ENCODE measurements at regions not wholly inside any gene's neighbourhood (a gene's known extent, or its start where the extent isn't known, plus 50 kb on each side); places are given as distances from the start of the nearest gene placed in this dataset.
"Not testable (repeated sequence)": the region's sequence is repeated elsewhere in the genome, so short reads cannot be mapped to it uniquely, and the experiment has no call there.

DNA sequence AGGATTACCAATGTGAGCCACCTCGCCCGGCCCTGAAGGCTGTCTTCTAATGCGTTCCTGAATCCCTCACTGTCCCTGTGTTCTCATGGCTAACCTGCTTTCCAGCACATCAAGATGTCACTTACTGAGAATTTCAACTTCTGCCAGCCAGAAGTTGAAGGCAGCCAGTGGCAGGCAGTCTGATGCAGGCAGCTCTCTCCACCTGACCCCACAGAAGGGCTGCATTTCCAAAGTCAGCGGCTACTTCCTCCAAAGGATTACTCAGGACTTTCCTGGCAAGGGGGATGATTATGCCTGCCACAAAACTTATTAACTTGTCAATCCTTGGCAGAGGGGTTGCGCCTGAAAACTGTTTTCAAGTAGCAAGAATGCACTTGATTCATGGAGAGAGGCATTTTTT, 1219.4 kb downstream of the TYW1 start:
- DNase-seq: peak in 16 of 56 donors; percentile 1 to 33 (median 7)

DNA sequence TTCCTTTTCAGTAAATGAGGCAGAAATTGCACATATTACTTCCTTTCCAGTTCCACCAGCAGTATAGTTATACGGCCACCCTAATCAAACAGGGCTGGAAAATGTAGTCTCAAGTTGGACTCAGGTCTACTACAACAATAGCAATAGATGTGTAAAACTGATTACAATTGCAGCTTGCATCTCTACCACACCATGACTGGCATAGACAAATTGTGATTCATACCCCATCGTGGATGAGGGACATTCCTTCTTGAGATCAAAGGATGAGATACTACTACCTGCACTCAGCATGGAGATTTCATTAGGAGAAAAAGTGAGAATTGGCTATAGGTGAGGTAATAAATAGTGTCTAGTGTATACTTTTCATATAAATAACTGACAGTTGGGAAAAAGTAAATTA, 1220.8 kb downstream of the TYW1 start:
- no peak for DNase-seq

DNA sequence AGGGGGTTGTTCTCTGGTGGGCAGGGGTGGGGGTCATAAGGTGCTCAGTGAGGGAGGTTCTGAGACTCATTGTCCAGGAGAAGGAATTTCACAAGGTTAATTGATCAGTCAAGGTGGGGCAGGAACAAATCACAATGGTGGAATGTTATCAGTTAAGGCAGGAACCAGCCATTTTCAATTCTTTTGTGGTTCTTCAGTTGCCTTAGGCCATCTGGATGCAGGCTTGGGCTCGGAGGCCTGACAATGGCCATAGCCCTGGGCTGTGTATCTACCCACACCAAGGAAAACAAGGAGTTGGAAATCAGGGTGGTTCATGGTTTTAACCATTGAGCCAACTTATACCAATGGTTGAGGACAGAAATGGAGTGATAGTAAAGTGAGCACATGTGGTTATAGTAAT, 1221.8 kb downstream of the TYW1 start:
- no peak for DNase-seq

DNA sequence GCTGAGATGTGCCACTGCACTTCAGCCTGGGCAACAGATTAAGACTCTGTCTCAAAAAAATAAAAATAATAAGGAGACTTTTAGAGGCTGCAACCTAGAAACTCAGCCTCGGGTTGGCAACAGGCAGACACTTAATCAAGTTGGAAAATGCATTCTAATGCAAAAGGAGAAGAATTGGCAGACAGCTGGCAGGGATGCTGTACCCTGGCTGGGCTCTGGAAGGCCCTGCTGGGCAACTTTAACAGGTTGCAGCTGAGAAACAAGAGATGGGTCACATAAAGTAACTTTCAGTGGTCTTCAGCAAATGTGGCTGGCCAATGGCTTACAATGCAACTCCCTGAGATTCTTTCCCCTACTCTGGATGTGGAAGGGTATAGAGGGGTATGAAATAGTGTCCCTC, 1225.7 kb downstream of the TYW1 start:
- DNase-seq: peak in 6 of 56 donors; percentile 1 to 11 (median 2)

DNA sequence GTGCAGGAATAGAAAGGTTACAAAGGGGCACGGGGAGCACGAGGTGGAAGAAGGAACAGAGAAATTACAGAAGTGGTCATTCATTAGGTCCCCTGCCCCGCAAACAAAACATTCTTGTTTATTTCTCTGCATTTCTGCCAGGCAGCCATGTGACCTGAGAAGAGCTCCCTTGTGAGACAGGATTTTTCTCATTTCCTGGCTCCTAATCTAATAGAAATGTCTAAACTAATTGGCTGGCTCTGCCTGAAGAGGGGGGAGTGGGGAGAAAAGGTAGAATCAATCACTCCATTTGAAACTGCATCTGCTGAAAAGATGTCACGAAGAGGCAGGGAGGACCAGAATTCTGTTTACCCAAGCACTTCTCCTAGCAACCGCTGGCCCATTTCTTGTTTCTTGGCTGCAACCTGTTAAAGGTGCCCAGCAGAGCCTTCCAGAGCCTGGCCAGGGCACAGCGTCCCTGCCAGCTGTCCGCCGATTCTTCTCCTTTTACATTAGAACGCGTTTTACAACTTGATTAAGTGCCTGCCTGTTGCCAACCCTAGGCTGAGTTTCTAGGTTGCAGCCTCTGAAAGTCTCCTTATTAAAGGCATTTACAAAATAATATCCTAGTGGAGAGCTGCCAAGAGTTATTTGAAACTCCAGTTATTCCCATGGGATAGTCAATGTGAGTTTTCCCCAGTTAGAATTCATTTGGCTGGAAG, 1227.6 kb downstream of the TYW1 start:
- peak in 50 of 56 donors; percentile 15 to 90 (median 54) for DNase-seq

DNA sequence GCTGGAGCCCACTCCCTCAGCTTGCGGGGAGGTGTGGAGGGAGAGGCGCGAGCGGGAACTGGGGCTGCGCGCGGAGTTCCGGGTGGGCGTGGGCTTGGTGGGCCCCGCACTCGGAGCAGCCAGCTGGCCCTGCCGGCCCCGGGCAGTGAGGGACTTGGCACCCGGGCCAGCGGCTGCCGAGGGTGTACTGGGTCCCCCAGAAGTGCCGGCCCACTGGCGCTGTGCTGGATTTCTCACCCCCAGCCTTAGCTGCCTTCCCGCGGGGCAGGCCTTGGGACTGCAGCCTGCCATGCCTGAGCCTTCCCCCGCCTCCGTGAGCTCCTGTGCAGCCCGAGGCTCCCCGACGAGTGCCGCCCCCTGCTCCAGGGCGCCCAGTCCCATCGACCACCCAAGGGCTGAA, 1234.4 kb downstream of the TYW1 start:
- not testable (repeated sequence) for DNase-seq

DNA sequence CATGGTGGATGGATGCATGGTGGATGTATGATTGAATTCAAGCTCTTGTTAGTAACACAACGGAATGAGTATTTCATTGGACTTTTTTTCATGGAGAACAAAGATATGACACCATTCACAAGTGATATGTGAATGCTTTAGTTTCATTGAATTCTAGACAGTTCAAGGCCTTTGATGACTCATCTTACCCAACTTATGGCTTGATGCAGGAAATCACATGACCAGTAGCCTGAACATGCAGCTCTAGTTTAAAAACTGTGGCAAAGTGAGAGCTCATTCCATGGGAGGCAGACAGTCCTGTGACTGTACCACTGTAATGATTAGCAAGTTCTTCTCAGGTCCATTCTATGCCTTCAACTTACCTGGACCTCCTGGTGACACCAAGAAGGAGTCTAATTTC, 1239.3 kb downstream of the TYW1 start:
- no peak for DNase-seq

DNA sequence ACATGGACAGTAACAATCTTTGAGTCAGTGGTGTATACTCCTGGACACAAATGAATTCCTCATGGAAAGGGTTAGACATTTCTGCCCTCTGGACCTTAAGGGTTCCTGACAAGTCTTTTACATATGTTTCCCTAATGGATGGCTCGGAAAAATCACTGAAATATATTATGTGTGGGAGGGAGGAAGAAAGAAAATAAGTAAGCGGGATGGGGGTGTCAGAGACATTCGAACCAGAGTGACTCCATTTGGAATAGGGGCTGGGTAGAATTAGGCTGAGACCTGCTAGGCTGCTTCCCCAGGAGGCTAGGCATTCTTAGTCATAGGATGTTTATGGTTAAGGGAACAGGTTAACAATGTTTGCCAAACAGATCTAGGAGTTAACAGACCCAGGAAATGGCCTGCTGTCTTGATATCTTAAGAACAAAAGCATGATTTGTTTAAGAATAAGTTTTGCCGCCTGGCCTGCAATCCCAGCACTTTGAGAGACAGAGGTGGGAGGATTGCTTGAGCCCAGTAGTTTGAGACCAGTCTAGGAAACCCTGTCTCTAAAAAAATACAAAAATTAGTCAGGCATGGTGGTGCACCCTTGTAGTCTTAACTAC, 1241.7 kb downstream of the TYW1 start:
- no peak for DNase-seq

DNA sequence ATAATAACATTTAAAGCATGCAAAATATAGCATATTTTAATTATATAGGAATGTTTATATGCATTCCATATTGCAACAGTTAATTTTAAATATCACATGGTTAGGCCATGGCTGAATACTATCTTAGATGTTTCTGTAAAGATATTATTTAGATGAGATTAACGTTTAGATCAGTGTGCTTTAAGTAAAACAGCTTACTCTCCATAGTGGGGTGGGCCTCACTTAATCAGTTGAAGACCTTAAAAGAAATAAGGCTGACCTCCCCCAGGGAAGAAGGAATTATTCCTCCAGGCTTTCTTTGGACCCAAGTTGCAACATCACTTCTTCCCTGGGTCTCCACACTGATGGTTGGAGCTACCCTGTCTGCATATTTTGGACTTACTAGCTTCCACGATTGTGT, 1246.5 kb downstream of the TYW1 start:
- DNase-seq: no peak

DNA sequence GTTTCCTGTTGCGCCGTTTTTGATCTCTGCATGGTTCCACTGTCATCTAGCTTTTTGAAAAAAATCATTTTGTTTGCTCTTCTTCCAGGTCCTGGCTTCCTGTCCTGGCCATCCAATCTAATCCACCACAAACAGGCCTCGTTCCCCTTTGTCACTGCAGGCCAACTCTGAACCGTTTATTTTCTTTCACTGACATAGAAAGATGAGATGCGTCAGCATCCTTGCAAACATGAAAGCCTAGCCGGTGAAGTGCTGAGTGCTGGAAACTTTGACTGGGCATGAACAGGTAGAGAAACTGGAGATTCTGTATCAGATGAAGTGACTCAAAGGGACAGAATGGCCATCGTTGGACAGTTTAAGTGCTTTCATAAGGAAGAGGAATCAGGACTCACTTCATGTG, 1247.8 kb downstream of the TYW1 start:
- DNase-seq: no peak

DNA sequence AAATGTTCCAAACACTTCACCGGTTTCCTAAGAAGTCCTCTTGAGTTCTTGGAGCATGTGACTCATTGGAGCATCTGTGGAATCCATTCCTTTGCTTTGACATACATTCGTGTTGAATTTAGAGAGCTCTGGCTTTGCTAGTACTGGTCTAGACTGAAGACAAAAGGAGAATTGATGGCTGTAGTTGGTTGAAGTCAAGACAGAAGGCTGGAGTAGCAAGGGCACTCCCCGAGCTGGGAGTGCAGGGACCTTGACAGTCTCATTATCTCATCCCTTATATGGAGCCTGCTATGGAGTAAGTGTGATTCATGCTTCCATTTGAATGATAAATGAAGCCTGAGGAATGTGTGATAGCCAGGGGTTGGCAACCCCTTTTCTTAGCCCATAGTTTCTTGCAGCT, 1249.1 kb downstream of the TYW1 start:
- DNase-seq: no peak

DNA sequence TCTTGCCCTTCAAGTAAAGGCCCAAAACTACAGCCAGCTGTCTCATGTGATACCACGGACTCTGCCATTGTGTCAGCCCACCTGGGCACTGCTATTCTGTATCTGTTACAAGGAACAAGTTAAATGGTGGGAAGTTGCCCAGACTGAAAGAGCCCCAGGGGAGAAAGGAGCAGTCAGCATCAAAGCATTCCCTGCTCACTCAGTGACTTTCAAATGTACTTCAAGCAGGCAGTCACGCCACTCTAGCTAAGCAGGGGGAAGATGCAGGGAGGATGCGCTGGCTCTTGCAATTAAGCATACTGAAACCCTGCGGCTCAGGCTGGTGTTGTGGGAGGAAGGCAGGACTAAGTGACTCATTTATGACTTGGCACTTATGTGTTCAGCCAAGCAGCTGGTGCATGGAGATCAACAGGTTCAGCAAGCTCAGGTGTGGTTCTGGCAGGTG, 1249.6 kb downstream of the TYW1 start:
- peak in 16 of 56 donors; percentile 2 to 41 (median 14) for DNase-seq

DNA sequence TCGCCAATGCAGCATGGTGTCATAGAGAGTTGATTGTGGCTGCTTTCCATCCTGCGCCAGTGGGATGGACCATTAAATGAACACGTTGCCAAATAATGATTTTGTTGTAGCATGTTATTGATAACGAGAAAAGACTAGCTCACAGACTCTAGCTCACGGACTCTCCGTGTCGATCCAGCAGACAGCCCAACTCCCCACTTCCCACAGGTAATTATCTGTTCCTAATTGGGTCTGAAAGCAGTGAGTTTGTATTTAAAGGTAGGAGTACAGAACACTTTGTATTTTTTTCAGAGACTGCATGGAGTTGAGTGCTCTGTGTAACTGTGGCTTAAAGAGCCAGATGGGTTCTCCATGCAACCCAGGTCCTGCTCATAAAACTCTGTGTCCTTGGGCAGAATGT, 1250.5 kb downstream of the TYW1 start:
- DNase-seq: no peak

DNA sequence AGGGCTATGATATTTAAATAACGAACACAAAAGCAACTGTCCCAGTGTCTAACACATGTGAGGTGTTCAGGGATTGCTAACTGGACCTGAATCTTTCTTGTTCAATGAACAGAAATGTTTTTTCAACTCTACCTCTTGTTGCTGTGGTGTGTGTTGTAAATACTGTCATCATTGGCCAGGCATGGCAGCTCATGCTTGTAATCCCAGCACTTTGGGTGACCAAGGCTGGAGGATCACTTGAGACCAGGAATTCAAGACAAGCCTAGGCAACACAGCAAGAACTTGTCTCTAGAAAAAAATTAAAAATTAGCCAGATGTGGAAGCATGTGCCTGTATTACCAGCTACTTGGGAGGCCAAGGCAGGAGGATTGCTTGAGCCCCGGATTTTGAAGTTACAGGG, 1250.9 kb downstream of the TYW1 start:
- no peak for DNase-seq

DNA sequence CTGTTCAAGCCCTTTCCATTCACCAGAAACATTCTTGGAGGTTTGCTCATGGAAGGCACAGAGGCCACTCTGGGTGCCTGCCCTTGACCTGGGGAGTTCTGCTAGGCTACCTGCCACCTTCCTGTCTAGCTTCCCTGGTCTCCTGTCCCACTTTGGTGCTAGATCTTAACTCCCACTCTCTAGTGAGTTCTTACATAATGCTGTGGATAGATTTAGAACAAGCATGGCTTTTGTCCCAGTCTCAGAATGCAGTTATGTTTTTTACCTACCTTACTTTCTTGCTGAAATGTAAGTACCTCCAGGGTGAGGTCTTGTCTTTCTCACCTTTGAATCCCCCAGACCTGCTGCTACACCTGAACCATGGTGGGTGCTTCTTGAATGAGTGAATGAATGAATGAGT, 1252.3 kb downstream of the TYW1 start:
- DNase-seq: no peak

DNA sequence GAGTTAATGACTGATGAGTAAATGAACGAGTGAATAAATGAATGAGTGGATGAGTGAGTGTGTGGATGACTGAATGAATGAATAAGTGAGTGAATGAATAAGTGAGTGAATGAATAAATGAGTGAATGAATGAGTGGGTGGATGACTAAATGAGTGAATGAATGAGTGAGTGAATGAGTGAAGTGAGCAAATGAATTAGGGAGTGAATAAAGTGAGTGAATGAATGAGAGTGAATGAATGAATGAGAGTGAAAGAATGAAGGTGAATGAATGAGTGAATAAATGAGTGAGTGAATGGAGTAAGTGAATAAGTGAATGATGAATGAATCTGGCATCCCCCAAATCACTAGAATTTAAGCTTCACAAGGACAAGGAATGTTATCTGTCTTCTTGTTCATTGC, 1253.0 kb downstream of the TYW1 start:
- no peak for DNase-seq

DNA sequence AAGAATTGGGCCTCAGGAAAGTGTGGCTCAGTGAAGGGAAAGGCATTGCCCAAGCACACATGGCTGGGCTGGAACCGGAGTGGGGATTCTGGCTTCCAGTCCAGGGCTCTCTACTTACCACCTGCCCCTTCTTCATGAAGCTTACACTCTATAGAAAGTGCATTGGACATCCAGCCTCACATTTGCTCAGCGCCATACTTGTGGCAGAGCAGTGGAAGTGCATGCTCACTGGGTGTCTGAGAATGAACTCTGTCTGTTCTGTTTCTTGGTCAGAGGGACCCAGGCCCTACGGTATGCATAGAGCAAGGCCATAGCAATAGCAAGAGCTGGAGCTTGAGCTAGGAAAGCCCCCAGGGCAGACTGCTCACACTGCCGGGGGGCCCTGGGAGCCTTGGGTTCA, 1253.5 kb downstream of the TYW1 start:
- DNase-seq: no peak

DNA sequence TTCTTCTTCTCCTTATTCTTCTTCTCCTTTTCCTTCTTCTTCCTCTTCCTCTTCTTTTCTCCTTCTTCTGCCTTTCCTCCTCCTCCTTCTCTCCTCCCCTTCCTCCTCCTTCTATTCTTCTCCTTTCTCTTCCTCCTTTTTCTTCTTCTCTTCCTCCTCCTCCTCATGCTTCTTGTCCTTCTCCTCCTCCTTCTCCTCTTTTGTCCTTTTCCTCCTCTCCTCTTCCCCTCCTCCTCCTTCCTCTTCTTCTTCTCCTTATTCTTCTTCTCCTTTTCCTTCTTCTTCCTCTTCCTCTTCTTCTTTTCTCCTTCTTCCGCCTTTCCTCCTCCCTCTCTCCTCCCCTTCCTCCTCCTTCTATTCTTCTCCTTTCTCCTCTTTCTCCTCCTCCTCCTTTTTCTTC, 1258.2 kb downstream of the TYW1 start:
- DNase-seq: not testable (repeated sequence)

DNA sequence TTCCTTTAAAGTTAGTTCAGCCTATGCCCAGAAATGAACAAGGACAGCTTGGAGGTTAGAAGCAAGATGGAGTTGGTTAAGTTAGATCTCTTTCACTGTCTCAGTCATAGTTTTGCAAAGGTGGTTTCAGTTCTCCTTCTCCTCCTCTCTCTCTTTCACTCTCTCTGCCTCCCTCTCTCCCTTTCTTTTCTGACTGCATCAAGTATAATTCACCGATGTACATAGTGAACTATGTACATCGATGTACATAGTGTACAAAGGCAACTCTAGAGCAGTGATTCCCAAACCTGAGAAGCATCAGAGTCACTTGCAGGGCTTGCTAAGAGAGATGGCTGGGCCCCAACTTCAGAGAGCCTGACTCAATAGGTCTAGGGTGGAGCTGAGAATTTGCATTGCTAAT, 1259.7 kb downstream of the TYW1 start:
- DNase-seq: no peak

DNA sequence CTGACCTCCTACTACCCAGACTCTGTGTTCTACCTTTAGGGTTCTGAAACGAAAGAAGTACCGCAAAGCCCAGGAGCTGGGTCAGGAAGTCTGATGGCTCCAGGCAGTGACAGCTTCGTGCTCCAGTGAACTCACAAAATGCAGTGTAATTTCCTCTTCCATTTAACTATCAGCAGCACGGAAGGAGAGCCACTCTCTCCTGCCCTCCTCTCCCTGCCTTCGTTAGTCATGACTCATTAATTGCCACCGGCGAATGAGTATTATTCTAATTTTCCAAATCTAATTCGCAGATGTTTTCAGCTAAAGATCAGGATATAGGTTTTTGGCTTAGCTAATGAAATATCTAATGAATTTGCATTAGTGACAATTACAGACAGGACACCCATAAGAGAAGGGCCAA, 1262.0 kb downstream of the TYW1 start:
- no peak for DNase-seq

DNA sequence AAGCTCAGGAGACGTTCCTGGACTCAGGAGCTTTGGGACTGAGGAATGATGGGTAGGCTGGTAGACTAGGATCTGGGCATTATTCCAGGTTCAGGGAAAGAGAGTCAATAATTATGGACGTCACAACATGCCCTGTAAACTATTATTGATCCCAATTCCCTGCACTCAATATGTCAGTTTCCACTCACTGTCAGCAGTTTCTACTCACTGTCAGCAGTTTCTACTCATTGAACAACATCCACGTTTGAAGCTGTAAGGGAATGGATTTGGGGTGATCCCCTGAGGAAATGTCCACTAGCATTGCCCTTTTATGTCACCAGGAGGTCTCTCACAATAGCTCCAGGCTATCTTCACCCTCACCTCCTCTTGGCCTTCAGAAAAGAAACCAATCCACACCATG, 1268.6 kb downstream of the TYW1 start:
- DNase-seq: no peak

DNA sequence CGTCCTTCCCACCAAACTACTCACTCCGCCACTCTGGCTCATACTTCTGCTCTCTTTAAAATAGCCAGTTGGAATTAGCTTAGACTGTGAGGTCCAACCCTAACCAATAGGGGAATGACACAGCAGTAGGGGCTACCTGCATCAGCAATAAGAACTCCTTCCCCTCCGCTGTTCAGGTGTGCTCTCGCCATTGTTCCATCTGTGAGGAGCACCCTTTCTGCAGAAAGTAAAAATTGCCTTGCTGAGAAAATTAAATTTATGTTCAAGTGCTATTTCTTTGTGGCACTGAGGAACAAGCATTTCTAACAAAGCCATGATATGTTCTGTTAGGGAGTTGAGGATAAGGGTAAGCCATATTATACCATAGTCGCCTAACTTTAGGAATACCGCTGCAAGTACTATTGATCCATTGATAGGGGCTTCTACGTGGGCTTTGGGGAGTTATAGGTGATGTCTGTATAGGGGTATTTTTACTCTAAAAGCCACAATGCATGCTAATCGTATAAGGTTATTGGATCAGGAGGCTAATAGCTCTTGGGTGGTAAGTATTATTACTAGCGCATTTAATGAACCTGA, 1269.5 kb downstream of the TYW1 start:
- DNase-seq: no peak

DNA sequence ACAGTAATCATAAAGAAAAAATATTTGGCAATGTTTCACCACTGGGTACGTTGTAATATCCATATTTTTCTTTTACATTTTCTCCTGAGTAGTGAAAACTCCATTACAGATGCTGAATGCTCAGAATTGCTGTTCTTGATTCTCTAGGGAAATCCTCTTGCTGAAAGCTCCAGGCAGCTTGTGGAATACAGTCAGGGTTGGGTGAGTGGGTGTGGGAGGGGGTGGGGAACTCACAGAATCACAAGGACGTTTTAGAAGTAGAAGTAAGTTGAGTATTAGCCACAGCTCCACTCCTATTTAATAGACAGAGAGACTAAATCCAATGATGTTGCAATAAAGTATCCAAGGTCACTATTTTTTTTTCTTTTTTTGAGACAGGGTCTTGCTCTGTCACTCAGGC, 1270.9 kb downstream of the TYW1 start:
- DNase-seq: peak in 13 of 56 donors; percentile 0 to 54 (median 9)

All from amygdala (tissue), 56 donors.